Neuron (in vitro differentiated cells): ENCODE measurements at regions not wholly inside any gene's neighbourhood (a gene's known extent, or its start where the extent isn't known, plus 50 kb on each side); places are given as distances from the start of the nearest gene placed in this dataset.

Experiments used
- H2AFZ ChIP-seq: one replicate; pipeline ENCODE4 v1.6.1; 2013; ENCODE audit warnings: low read depth, mild to moderate bottlenecking, inconsistent platforms, low read length, moderate library complexity
- H3K27me3 ChIP-seq: one replicate; pipeline ENCODE4 v1.6.1; 2013; ENCODE audit warnings: low read length; ENCODE audit not compliant: insufficient read depth
- H3K36me3 ChIP-seq: one replicate; pipeline ENCODE4 v1.6.1; 2013; ENCODE audit warnings: low read length; ENCODE audit not compliant: insufficient read depth
- H3K4me1 ChIP-seq: one replicate; pipeline ENCODE4 v1.6.1; 2013; ENCODE audit warnings: low read length; ENCODE audit not compliant: insufficient read depth
- H3K4me3 ChIP-seq: 2 replicates; pipeline ENCODE4 v1.5.1; 2013; ENCODE audit warnings: mild to moderate bottlenecking, low read length, moderate library complexity
- H3K9me3 ChIP-seq: one replicate; pipeline ENCODE4 v1.6.1; 2013; ENCODE audit warnings: low read length

DNA sequence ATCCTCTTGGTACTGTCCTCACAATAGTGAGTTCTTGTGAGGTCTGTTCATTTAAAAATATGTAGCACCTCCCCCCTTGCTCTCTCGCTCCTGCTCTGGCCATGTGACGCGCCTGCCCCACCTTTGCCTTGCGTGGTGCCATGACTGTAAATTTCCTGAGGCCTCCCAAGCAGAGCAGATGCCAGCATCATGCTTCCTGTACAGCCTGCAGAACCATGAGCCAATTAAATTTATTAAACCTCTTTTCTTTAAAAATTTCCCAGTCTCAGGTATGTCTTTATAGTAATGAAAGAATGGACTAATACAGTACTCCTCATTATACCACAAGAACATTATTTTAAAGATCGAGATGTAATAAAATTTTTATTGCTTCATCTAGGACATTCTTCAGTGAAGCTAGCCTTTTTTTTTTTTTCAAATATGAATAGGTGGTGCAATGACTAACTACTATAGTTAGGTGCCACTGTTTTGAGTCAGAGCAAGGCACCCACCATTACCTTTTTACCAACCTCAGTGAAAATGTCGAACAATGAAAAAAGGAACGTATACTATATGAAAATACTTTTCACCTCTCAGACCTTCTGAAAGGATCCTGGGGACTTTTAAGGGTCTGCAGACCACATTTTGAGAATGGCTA, 191.1 kb upstream of the SGK1 start:
- Histone ChIP-seq H3K9me3 (no peaks in the 10 kb centered on the region), H3K4me1 (no peaks in the 10 kb centered on the region), H2AFZ (no peak overlapping the region), H3K4me3 (no peak overlapping the region), H3K36me3 (no peaks in the 10 kb centered on the region), H3K27me3 (no peaks in the 10 kb centered on the region)

GRCh38 chr6:134506162-134506561, 188.2 kb upstream of the SGK1 start:
- Histone ChIP-seq H3K36me3 (no peaks in the 10 kb centered on the region), H3K9me3 (no peaks in the 10 kb centered on the region), H3K4me1 (no peaks in the 10 kb centered on the region), H3K27me3 (no peaks in the 10 kb centered on the region), H3K4me3 (no peak overlapping the region), H2AFZ (no peak overlapping the region)

GRCh38 chr6:134503585-134504281, 185.8 kb upstream of the SGK1 start:
- Histone ChIP-seq H3K4me3 (no peak overlapping the region), H3K27me3 (no peaks in the 10 kb centered on the region), H3K36me3 (no peaks in the 10 kb centered on the region), H2AFZ (no peak overlapping the region), H3K4me1 (no peaks in the 10 kb centered on the region), H3K9me3 (no peaks in the 10 kb centered on the region)

DNA sequence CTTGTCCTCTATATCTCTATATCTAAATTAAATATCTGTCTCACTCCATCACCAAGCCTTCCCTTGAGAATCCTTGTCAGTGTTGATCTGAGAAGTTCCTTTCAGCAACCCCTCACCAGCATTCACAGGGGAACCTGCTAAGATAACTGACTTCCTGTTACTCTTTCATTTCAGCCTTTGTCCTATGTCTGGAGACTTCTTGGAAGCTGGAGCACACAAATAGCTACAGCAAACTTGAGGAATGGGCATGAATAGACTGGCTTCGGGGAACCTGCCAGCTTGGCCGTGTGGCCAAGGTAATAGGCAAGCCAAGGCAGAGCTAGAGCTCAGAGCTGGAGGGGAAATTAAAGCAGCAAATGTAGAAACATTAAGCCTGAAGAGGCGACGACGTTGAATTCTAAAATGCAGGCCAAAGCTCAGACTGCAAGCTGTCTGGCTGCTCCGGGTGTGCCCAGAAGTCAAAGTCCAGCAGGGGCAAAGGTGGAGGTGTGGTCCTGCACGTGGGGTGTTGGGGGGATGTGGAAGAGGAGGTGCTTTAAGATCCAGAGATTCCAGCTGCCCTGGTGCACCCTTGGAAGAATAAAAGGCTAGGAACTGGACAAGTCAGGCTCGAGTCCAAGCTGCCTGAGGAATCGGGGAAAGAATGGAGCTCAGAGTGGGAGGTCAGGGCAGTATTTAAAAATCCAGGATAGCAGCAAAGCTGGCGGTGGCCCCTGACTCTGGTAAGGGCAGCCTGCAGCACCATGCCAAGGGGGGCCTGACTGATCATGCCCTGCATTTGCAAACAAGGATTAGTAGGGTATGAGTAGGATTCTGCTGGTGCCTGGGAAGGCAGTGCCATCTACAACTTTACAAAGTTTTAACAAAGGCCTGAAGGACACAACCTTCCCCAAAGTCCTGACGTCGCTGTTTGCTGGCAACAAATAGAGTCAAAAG, 185.0 kb upstream of the SGK1 start:
- Histone ChIP-seq H3K36me3 (no peaks in the 10 kb centered on the region), H3K4me3 (no peak overlapping the region), H2AFZ (no peak overlapping the region)

DNA sequence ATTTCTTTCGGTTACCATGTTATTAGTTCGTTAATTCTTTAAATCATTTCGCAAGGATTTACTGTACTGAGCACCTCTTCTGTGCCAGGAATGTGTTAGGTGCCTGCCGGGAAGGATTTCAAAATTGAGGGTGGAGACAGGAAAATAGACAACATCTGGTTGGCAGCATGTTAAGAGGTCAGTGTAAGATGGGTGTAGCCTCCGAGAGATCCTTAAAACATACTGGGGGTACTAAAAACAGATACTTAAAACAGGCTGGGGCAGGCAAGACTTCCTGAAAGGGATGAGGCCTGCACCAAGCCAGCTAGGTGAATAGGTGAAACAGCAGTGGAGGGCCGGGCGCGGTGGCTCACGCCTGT, 178.0 kb upstream of the SGK1 start:
- Histone ChIP-seq H3K9me3 (no peaks in the 10 kb centered on the region), H2AFZ (no peak overlapping the region), H3K27me3 (no peaks in the 10 kb centered on the region), H3K4me3 (no peak overlapping the region), H3K36me3 (no peaks in the 10 kb centered on the region), H3K4me1 (no peaks in the 10 kb centered on the region)

More for the DNA sequence above, 185.0 kb upstream of the SGK1 start:
- Histone ChIP-seq H3K4me1 (no peaks in the 10 kb centered on the region), H3K27me3 (no peaks in the 10 kb centered on the region), H3K9me3 (no peaks in the 10 kb centered on the region)

GRCh38 chr6:134495203-134495889, 177.4 kb upstream of the SGK1 start:
- H3K9me3 ChIP-seq = no peaks in the 10 kb centered on the region
- no peaks in the 10 kb centered on the region for H3K4me1 ChIP-seq
- H3K4me3 ChIP-seq = no peak overlapping the region
- no peak overlapping the region for H2AFZ ChIP-seq
- no peaks in the 10 kb centered on the region for H3K27me3 ChIP-seq
- H3K36me3 ChIP-seq = no peaks in the 10 kb centered on the region

DNA sequence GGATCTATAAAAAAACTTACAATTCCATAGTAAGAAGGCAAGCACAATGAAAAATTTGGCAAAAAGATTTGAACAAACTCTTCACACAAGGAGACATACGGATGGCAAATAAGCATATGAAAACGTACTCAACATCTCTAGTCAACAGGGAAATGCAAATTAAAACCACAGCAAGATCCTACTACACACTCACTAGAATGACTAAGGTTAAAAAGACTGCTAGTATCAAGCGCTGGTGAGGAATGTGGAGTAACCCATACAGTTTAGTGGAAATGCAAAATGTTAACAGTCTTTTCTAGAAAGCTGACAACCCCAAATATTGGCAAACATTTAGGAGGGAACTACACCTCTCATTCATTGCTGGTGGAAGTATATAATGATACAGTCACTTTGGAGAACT, 175.9 kb upstream of the SGK1 start:
- H2AFZ ChIP-seq = no peak overlapping the region
- H3K36me3 ChIP-seq = no peaks in the 10 kb centered on the region
- no peaks in the 10 kb centered on the region for H3K4me1 ChIP-seq
- H3K9me3 ChIP-seq = no peaks in the 10 kb centered on the region
- H3K4me3 ChIP-seq = no peak overlapping the region
- H3K27me3 ChIP-seq = no peaks in the 10 kb centered on the region

GRCh38 chr6:134491477-134491876, 173.6 kb upstream of the SGK1 start:
- Histone ChIP-seq H2AFZ (no peak overlapping the region), H3K4me1 (no peaks in the 10 kb centered on the region), H3K36me3 (no peaks in the 10 kb centered on the region), H3K4me3 (no peak overlapping the region), H3K9me3 (no peaks in the 10 kb centered on the region), H3K27me3 (no peaks in the 10 kb centered on the region)

- Histone ChIP-seq H3K4me1 (peaks cover 7% of the 10 kb centered on the region), H3K27me3 (no peaks in the 10 kb centered on the region), H3K9me3 (no peaks in the 10 kb centered on the region), H2AFZ (no peak overlapping the region), H3K4me3 (no peak overlapping the region), H3K36me3 (no peaks in the 10 kb centered on the region)
Observed at GRCh38 chr6:134482593-134483270, 164.8 kb upstream of the SGK1 start.

DNA sequence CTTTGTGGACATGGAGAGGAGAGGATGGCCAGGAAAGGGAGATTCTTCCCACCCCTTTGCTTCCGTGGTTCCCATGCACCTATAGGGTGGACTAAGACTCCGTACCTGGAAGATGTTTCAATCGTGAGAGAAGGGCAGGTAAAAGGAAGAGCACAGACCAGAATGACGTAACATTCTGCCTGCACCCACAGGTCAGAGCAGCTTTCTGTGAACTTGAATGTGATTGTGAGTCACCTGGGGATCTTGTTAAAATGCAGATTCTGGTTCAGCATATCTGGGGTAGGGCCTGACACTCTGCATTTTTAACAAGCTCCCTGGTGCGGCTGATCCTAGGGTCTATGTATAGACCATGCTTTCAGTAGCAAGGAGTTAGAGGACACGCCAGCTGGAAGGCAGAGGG, 164.1 kb upstream of the SGK1 start:
- Histone ChIP-seq H3K4me3 (no peak overlapping the region), H2AFZ (no peak overlapping the region), H3K9me3 (no peaks in the 10 kb centered on the region), H3K36me3 (no peaks in the 10 kb centered on the region), H3K4me1 (peaks cover 7% of the 10 kb centered on the region), H3K27me3 (no peaks in the 10 kb centered on the region)

DNA sequence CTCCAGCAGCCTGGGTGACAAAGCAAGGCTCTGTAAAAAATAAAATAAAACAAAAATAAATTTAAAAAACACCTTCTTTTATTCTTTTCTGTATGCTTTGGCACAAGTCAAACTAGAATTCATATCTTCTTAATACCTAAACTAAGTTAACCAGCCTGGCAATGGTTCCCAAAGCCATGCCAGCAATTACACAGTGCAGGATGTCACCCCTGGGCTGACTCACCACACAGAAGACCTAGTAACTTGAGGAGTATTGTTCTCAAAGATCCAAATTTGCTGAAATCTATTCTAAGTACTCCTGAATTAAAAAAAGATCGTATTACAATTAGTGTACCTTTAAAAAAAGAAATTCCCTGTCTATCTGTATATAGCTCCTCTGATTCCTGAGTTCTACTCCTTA, 162.7 kb upstream of the SGK1 start:
- no peaks in the 10 kb centered on the region for H3K27me3 ChIP-seq
- no peaks in the 10 kb centered on the region for H3K36me3 ChIP-seq
- H3K4me1 ChIP-seq = peaks cover 7% of the 10 kb centered on the region
- no peak overlapping the region for H3K4me3 ChIP-seq
- no peaks in the 10 kb centered on the region for H3K9me3 ChIP-seq
- H2AFZ ChIP-seq = no peak overlapping the region

- Histone ChIP-seq H3K4me1 (peaks cover 7% of the 10 kb centered on the region), H3K4me3 (no peak overlapping the region), H3K9me3 (no peaks in the 10 kb centered on the region), H2AFZ (no peak overlapping the region), H3K36me3 (no peaks in the 10 kb centered on the region), H3K27me3 (no peaks in the 10 kb centered on the region)
Observed at GRCh38 chr6:134478764-134479399, 161.0 kb upstream of the SGK1 start.
